ENCODE measurements at regions not wholly inside any gene's neighbourhood (a gene's known extent, or its start where the extent isn't known, plus 50 kb on each side); places are given as distances from the start of the nearest gene placed in this dataset.

- H2BK120ac ChIP-seq (replicated peaks; ENCODE audit: low read depth, low read length): no peak overlapping the region
- no peak overlapping the region for H4K8ac ChIP-seq (ENCODE audit: extremely low read depth, insufficient read depth, low read length)
- H2BK5ac ChIP-seq (ENCODE audit: low read depth, low read length): no peak overlapping the region
- CTCF ChIA-PET (ENCODE audit: partially characterized antibody): interaction anchor here (0.6 to 1.1 kb wide), 3 partner anchors 186 to 1098 kb away, joined by 3 to 4 read pairs (median 3); no protein-coding TSS in a partner anchor
- no peaks in the 10 kb centered on the region for H3K79me2 ChIP-seq (ENCODE audit: control insufficient read depth in 1 of 2, insufficient read depth in 2 of 2, low read length in 2 of 2)
- no peak overlapping the region for H3K4ac ChIP-seq (replicated peaks; ENCODE audit: insufficient read length, low read depth, low read length)
- POLR2A ChIA-PET (ENCODE audit: partially characterized antibody): no interaction called here
- no peak overlapping the region for H3K14ac ChIP-seq (ENCODE audit: insufficient read length)
- H2BK20ac ChIP-seq (ENCODE audit: low read length): no peak overlapping the region
- peaks cover 0 to 4% (median 1%) of the 10 kb centered on the region in 4 experiments; a peak in 3 of 7 replicates for H3K4me1 ChIP-seq (replicated peaks in 1 of 4; ENCODE audit: control insufficient read depth in 3 of 4, insufficient read depth in 4 of 4, low read length in 3 of 4)
- no peak overlapping the region for H2BK12ac ChIP-seq (ENCODE audit: low read depth, low read length)
- H3K56ac ChIP-seq (replicated peaks; ENCODE audit: insufficient read length, low read depth, low read length): no peak overlapping the region
- peaks cover 0 to 6% (median 1%) of the 10 kb centered on the region in 4 experiments; a peak in 2 of 7 replicates for H3K27me3 ChIP-seq (replicated peaks in 1 of 4; ENCODE audit: control insufficient read depth in 3 of 4, extremely low read depth in 1 of 4, insufficient read depth in 3 of 4, low read length in 3 of 4)
- no peaks in the 10 kb centered on the region for H4K20me1 ChIP-seq (replicated peaks in 1 of 2; ENCODE audit: control insufficient read depth in 1 of 2, insufficient read depth in 2 of 2, low read length in 2 of 2)
- H3K23me2 ChIP-seq (ENCODE audit: low read depth, low read length): no peaks in the 10 kb centered on the region
- no peak overlapping the region for H3K23ac ChIP-seq (ENCODE audit: insufficient read length)
- TF ChIP-seq ASH2L (IDR thresholded peaks at IDR 0.05; ENCODE audit: low read length) (no peak), CBX5 (IDR thresholded peaks at IDR 0.05; ENCODE audit: low read depth, low read length) (no peak)
- no peak overlapping the region for H2AFZ ChIP-seq (ENCODE audit: low read length)
- DNase-seq (ENCODE audit: low read depth in 1 of 2, low spot score in 2 of 2): no peak
- H3K18ac ChIP-seq (ENCODE audit: extremely low read depth, low read length): no peak overlapping the region
- no peak overlapping the region for H3K27ac ChIP-seq (ENCODE audit: low read depth, low read length)
- FAIRE-seq: no peak
- no peaks in the 10 kb centered on the region for H3K79me1 ChIP-seq (ENCODE audit: low read depth, low read length)
- H4K5ac ChIP-seq (ENCODE audit: insufficient read length, low read depth, low read length): no peak overlapping the region
- H2BK15ac ChIP-seq (ENCODE audit: low read length): no peak overlapping the region
- 87% methylated on average over 13 of the region's 13 CpGs; no CpG with 5 or more reads in 1 of the 2 experiments for WGBS, 2 experiments (ENCODE audit: extremely low coverage in 1 of 2, insufficient coverage in 1 of 2, insufficient read length in 1 of 2, insufficient replicate concordance in 2 of 2, low coverage in 1 of 2, low lambda C conversion rate in 2 of 2, missing lambda C conversion rate in 1 of 2)
- no peak overlapping the region for H2AK5ac ChIP-seq (ENCODE audit: low read depth, low read length)
- H3K4me3 ChIP-seq (ENCODE audit: extremely low read depth in 1 of 4, insufficient read depth in 2 of 4, low read depth in 3 of 4, low read length in 4 of 4): no peak overlapping the region
- no peak overlapping the region for H3K9ac ChIP-seq (replicated peaks in 1 of 4; ENCODE audit: extremely low read depth in 1 of 4, low read depth in 3 of 4, low read length in 3 of 4)
- no peak overlapping the region for H4K91ac ChIP-seq (replicated peaks; ENCODE audit: insufficient read length, low read length)
- H3K36me3 ChIP-seq (ENCODE audit: control insufficient read depth in 2 of 4, insufficient read depth in 4 of 4, low read length in 3 of 4): no peaks in the 10 kb centered on the region
- no peak overlapping the region for H3K4me2 ChIP-seq (ENCODE audit: insufficient read depth in 1 of 2, low read depth in 2 of 2, low read length in 2 of 2)
- H3K9me3 ChIP-seq (ENCODE audit: insufficient read depth in 2 of 2, low read depth in 1 of 2, low read length in 1 of 2): no peaks in the 10 kb centered on the region
Observed at GRCh38 chr19:32038021-32038920, 307.1 kb upstream of the ZNF507 start.
